ENCODE measurements at regions not wholly inside any gene's neighbourhood (a gene's known extent, or its start where the extent isn't known, plus 50 kb on each side); places are given as distances from the start of the nearest gene placed in this dataset.

DNA sequence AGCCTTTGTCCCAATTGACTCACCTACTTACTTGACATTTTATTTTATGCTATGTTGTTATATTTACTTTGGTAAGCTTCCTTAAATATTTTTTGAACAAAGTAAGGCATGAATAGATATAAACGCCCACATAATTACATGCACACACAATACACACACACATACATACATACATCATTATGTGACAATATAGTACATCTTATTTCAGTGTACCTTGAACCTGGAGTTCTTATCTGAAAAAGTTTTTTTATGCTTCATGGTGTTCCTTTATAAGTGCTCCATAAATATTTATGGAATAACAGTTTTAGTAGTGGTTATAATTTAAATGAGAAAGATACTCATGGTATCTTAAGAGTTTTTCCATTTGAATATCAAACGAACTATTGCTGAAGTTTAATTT lies 102.8 kb upstream of the MTPN start:
- TF ChIP-seq POLR2A (IDR thresholded peaks at IDR 0.05) (no peak), POLR2AphosphoS5 (IDR thresholded peaks at IDR 0.05) (no peak)
